H9 (cell line): ENCODE measurements at regions not wholly inside any gene's neighbourhood (a gene's known extent, or its start where the extent isn't known, plus 50 kb on each side); places are given as distances from the start of the nearest gene placed in this dataset.

Source experiments
- DNase-seq: peaks from one replicate; pipeline ENCODE4 v3.0.0-alpha.2; 2017
- H2AFZ ChIP-seq: one replicate; pipeline ENCODE4 v1.6.1; 2013; ENCODE audit warnings: mild to moderate bottlenecking, low read length, control low read depth, moderate library complexity
- H2AK5ac ChIP-seq: 2 replicates; pipeline ENCODE4 v1.6.1; 2013; ENCODE audit warnings: low read length, control low read depth, mixed read lengths; ENCODE audit not compliant: insufficient read length
- H2BK120ac ChIP-seq: one replicate; pipeline ENCODE4 v1.6.1; 2013; ENCODE audit warnings: low read depth, mild to moderate bottlenecking, low read length, control low read depth, inconsistent platforms; ENCODE audit not compliant: poor library complexity, severe bottlenecking
- H2BK12ac ChIP-seq: 2 replicates; pipeline ENCODE4 v1.6.1; 2013; ENCODE audit warnings: low read length, control low read depth, mixed read lengths, low read depth; ENCODE audit not compliant: insufficient read length
- H2BK15ac ChIP-seq: 2 replicates; pipeline ENCODE4 v1.6.1; 2013; ENCODE audit warnings: low read depth, low read length, control low read depth
- H2BK20ac ChIP-seq: one replicate; pipeline ENCODE4 v1.6.1; 2013; ENCODE audit warnings: low read depth, mild to moderate bottlenecking, low read length, control low read depth, inconsistent platforms; ENCODE audit not compliant: poor library complexity, severe bottlenecking
- H2BK5ac ChIP-seq: 2 replicates; pipeline ENCODE4 v1.6.1; 2013; ENCODE audit warnings: low read length, control low read depth, mixed read lengths; ENCODE audit not compliant: insufficient read length
- H3K14ac ChIP-seq: 2 replicates; pipeline ENCODE4 v1.6.1; 2013; ENCODE audit warnings: low read length, control low read depth; ENCODE audit not compliant: insufficient read depth
- H3K18ac ChIP-seq: 2 replicates; pipeline ENCODE4 v1.6.1; 2013; ENCODE audit warnings: low read depth, mild to moderate bottlenecking, mixed read lengths, low read length, control low read depth; ENCODE audit not compliant: insufficient read length
- H3K23ac ChIP-seq: 2 replicates; pipeline ENCODE4 v1.6.1; 2013; ENCODE audit warnings: low read length, control low read depth, mixed read lengths, low read depth; ENCODE audit not compliant: insufficient read length
- H3K23me2 ChIP-seq: 2 replicates; pipeline ENCODE4 v1.6.1; 2013; ENCODE audit warnings: low read depth, mild to moderate bottlenecking, mixed read lengths, low read length, control low read depth; ENCODE audit not compliant: insufficient read length, poor library complexity, severe bottlenecking
- H3K27ac ChIP-seq: 2 replicates; pipeline ENCODE4 v1.5.1; 2013; ENCODE audit warnings: low read length, control low read depth, mixed read lengths, low read depth; ENCODE audit not compliant: insufficient read length
- H3K27me3 ChIP-seq: 2 replicates; pipeline ENCODE4 v1.6.1; 2013; ENCODE audit warnings: low read length, control low read depth, inconsistent platforms; ENCODE audit not compliant: insufficient read depth
- H3K4ac ChIP-seq: 2 replicates; pipeline ENCODE4 v1.6.1; 2013; ENCODE audit warnings: low read depth, mild to moderate bottlenecking, control low read depth, inconsistent platforms, low read length, moderate library complexity
- H3K4me1 ChIP-seq: 2 replicates; pipeline ENCODE4 v1.6.1; 2013; ENCODE audit warnings: low read length, control low read depth, inconsistent platforms; ENCODE audit not compliant: insufficient read depth
- H3K4me2 ChIP-seq: 2 replicates; pipeline ENCODE4 v1.6.1; 2013; ENCODE audit warnings: low read length, control low read depth, mixed read lengths; ENCODE audit not compliant: insufficient read length, insufficient read depth
- H3K56ac ChIP-seq: 2 replicates; pipeline ENCODE4 v1.6.1; 2013; ENCODE audit warnings: low read depth, mild to moderate bottlenecking, mixed read lengths, low read length, control low read depth; ENCODE audit not compliant: insufficient read length
- H3K79me1 ChIP-seq: 2 replicates; pipeline ENCODE4 v1.6.1; 2013; ENCODE audit warnings: low read depth, mild to moderate bottlenecking, moderate library complexity, low read length, control low read depth, inconsistent platforms; ENCODE audit not compliant: insufficient read depth, poor library complexity, severe bottlenecking
- H3K79me2 ChIP-seq: 2 replicates; pipeline ENCODE4 v1.6.1; 2013; ENCODE audit warnings: low read length, control low read depth, inconsistent platforms; ENCODE audit not compliant: insufficient read depth
- H3K9ac ChIP-seq: 2 replicates; pipeline ENCODE4 v1.6.1; 2013; ENCODE audit warnings: low read length, control low read depth, mixed read lengths; ENCODE audit not compliant: insufficient read length; ENCODE audit errors: extremely low read depth
- H3K9me3 ChIP-seq: one replicate; pipeline ENCODE4 v1.6.1; 2013; ENCODE audit warnings: low read depth, low read length, inconsistent platforms; ENCODE audit not compliant: control insufficient read depth
- H3T11ph ChIP-seq: one replicate; pipeline ENCODE4 v1.6.1; 2013; ENCODE audit warnings: mild to moderate bottlenecking, low read length, control low read depth, inconsistent platforms
- H4K20me1 ChIP-seq: one replicate; pipeline ENCODE4 v1.6.1; 2013; ENCODE audit not compliant: control insufficient read depth, insufficient read length, insufficient read depth
- H4K5ac ChIP-seq: 2 replicates; pipeline ENCODE4 v1.6.1; 2013; ENCODE audit warnings: low read depth, mild to moderate bottlenecking, mixed read lengths, low read length, control low read depth; ENCODE audit not compliant: insufficient read length
- H4K8ac ChIP-seq: replicated peaks from 2 replicates; pipeline ENCODE4 v1.6.1; 2013; ENCODE audit warnings: low read length, control low read depth, mixed read lengths, low read depth; ENCODE audit not compliant: insufficient read length
- H4K91ac ChIP-seq: 2 replicates; pipeline ENCODE4 v1.6.1; 2013; ENCODE audit warnings: low read depth, mild to moderate bottlenecking, moderate library complexity, mixed read lengths, low read length, control low read depth; ENCODE audit not compliant: insufficient read length
- H3K27ac Mint-ChIP-seq, 3 experiments: 2 replicates in 2 of 3; 3 replicates in 1 of 3; pipeline ENCODE4 v1.8.0; 2020 to 2021; ENCODE audit warnings: mixed read lengths in 3 of 3, mild to moderate bottlenecking in 1 of 3, moderate library complexity in 1 of 3
- H3K27me3 Mint-ChIP-seq: 2 replicates; pipeline ENCODE4 v1.8.0; 2021; ENCODE audit warnings: low read depth, mild to moderate bottlenecking, moderate library complexity, mixed read lengths
- H3K36me3 Mint-ChIP-seq, 3 experiments: 2 replicates in 2 of 3; 3 replicates in 1 of 3; pipeline ENCODE4 v1.8.0; 2020 to 2021; ENCODE audit warnings: low read depth in 3 of 3, mixed read lengths in 3 of 3; ENCODE audit not compliant: insufficient read depth in 1 of 3
- H3K4me1 Mint-ChIP-seq, 2 experiments: 2 replicates each; pipeline ENCODE4 v1.8.0; 2020; ENCODE audit warnings: mixed read lengths in 2 of 2
- H3K4me3 Mint-ChIP-seq, 2 experiments: 2 replicates in 1 of 2; 3 replicates in 1 of 2; pipeline ENCODE4 v1.8.0; 2020 to 2021; ENCODE audit warnings: mild to moderate bottlenecking in 2 of 2, mixed read lengths in 2 of 2, moderate library complexity in 1 of 2
- H3K9me3 Mint-ChIP-seq, 2 experiments: 2 replicates in 1 of 2; 3 replicates in 1 of 2; pipeline ENCODE4 v1.8.0; 2020; ENCODE audit warnings: mild to moderate bottlenecking in 2 of 2, mixed read lengths in 2 of 2, moderate library complexity in 1 of 2
- CTCF ChIP-seq: fragments of 200-600 bp; sonication (generic); conservative IDR thresholded peaks from 3 replicates; pipeline ENCODE4 v1.8.0; 2021; ENCODE audit warnings: antibody characterized with exemption, mild to moderate bottlenecking
- WGBS: extraction: QIAGEN DNeasy Blood & Tissue Kit; methylation state at CpG from one replicate; pipeline ENCODE4 v1.1.7; 2013; ENCODE audit warnings: missing lambda C conversion rate, low lambda C conversion rate, mixed read lengths; ENCODE audit not compliant: insufficient read length; ENCODE audit errors: extremely low coverage; 5-methylcytosine and 5-hydroxymethylcytosine counted together

GRCh38 chr16:47779201-47780016 lies 318.3 kb downstream of the PHKB start:
- no peak overlapping the region for H3K4ac ChIP-seq
- no peaks in the 10 kb centered on the region for H3K4me1 ChIP-seq
- no peak overlapping the region for H4K91ac ChIP-seq
- no peak overlapping the region for H3K14ac ChIP-seq
- TF ChIP-seq CTCF = no peak
- H3K36me3 Mint-ChIP-seq = peaks cover 0 to 10% (median 4%) of the 10 kb centered on the region in 3 experiments; a peak in 4 of 7 replicates
- H2AK5ac ChIP-seq = no peak overlapping the region
- H3K23ac ChIP-seq = no peak overlapping the region
- H3K56ac ChIP-seq = no peak overlapping the region
- H3T11ph ChIP-seq = no peak overlapping the region
- H3K4me1 Mint-ChIP-seq = peaks cover 26 to 29% of the 10 kb centered on the region in 2 experiments
- WGBS = no CpG with 5 or more reads among the region's 7 CpGs
- H2BK20ac ChIP-seq = no peak overlapping the region
- H2BK12ac ChIP-seq = no peak overlapping the region
- H4K5ac ChIP-seq = no peak overlapping the region
- H3K18ac ChIP-seq = no peak overlapping the region
- peak overlapping the region in 2 of 3 experiments; percentile 9 to 16; a peak in 1 of 7 replicates for H3K27ac Mint-ChIP-seq
- H2BK5ac ChIP-seq = no peak overlapping the region
- no peaks in the 10 kb centered on the region for H3K27me3 ChIP-seq
- H3K27ac ChIP-seq = no peak overlapping the region
- no peak overlapping the region for H2BK120ac ChIP-seq
- no peaks in the 10 kb centered on the region for H3K23me2 ChIP-seq
- H2BK15ac ChIP-seq = no peak overlapping the region
- H3K27me3 Mint-ChIP-seq = no peaks in the 10 kb centered on the region; the same call in 1 of the 2 replicates
- peaks cover 5 to 13% of the 10 kb centered on the region in 2 experiments for H3K9me3 Mint-ChIP-seq
- no peaks in the 10 kb centered on the region for H3K9me3 ChIP-seq
- no peak overlapping the region for H4K8ac ChIP-seq
- DNase-seq = no peak
- H3K4me3 Mint-ChIP-seq = no peak overlapping the region
- H2AFZ ChIP-seq = no peak overlapping the region
- no peak overlapping the region for H3K9ac ChIP-seq
- H3K79me2 ChIP-seq = no peaks in the 10 kb centered on the region
- H3K4me2 ChIP-seq = no peak overlapping the region
- no peaks in the 10 kb centered on the region for H4K20me1 ChIP-seq
- H3K79me1 ChIP-seq = no peaks in the 10 kb centered on the region
